ENCODE measurements at regions not wholly inside any gene's neighbourhood (a gene's known extent, or its start where the extent isn't known, plus 50 kb on each side); places are given as distances from the start of the nearest gene placed in this dataset.

- Histone ChIP-seq H3K79me2 (ENCODE audit: insufficient read depth, low read length) (no peaks in the 10 kb centered on the region), H3K9ac (ENCODE audit: low read length) (no peak overlapping the region), H3K27me3 (ENCODE audit: low read length) (no peaks in the 10 kb centered on the region), H3F3A (ENCODE audit: insufficient read depth) (no peaks in the 10 kb centered on the region), H3K9me3 (ENCODE audit: insufficient read depth, low read length) (no peaks in the 10 kb centered on the region), H4K20me1 (ENCODE audit: low read depth, low read length) (no peaks in the 10 kb centered on the region), H3K36me3 (ENCODE audit: low read length) (no peaks in the 10 kb centered on the region), H3K9me2 (replicated peaks; ENCODE audit: insufficient read depth, low read length) (no peaks in the 10 kb centered on the region), H3K4me3 (ENCODE audit: insufficient read depth, low read length, poor library complexity, severe bottlenecking) (no peak overlapping the region), H3K4me2 (ENCODE audit: low read depth, low read length, poor library complexity, severe bottlenecking) (no peak overlapping the region), H3K27ac (ENCODE audit: low read depth, low read length) (no peak overlapping the region), H2AFZ (ENCODE audit: low read depth, low read length, severe bottlenecking) (no peak overlapping the region)
- TF ChIP-seq CTCF (IDR thresholded peaks at IDR 0.05; ENCODE audit: insufficient read depth, low read length, poor library complexity, severe bottlenecking): no peak
- TF ChIP-seq EZH2phosphoT487 (conservative IDR thresholded peaks at IDR 0.05; ENCODE audit: low read length): no peak
These were observed 473.7 kb downstream of the GBA3 start for GRCh38 chr4:23166407-23166806.

- H3K9me2 ChIP-seq (replicated peaks; ENCODE audit: insufficient read depth, low read length): no peaks in the 10 kb centered on the region
- no peaks in the 10 kb centered on the region for H4K20me1 ChIP-seq (ENCODE audit: low read depth, low read length)
- H3K4me3 ChIP-seq (ENCODE audit: insufficient read depth, low read length, poor library complexity, severe bottlenecking): no peak overlapping the region
- H3K27me3 ChIP-seq (ENCODE audit: low read length): no peaks in the 10 kb centered on the region
- no peak overlapping the region for H3K4me2 ChIP-seq (ENCODE audit: low read depth, low read length, poor library complexity, severe bottlenecking)
- H3F3A ChIP-seq (ENCODE audit: insufficient read depth): no peaks in the 10 kb centered on the region
- no peak overlapping the region for H3K27ac ChIP-seq (ENCODE audit: low read depth, low read length)
- H2AFZ ChIP-seq (ENCODE audit: low read depth, low read length, severe bottlenecking): no peak overlapping the region
- H3K9me3 ChIP-seq (ENCODE audit: insufficient read depth, low read length): no peaks in the 10 kb centered on the region
- H3K79me2 ChIP-seq (ENCODE audit: insufficient read depth, low read length): no peaks in the 10 kb centered on the region
- TF ChIP-seq EZH2phosphoT487 (conservative IDR thresholded peaks at IDR 0.05; ENCODE audit: low read length) (no peak), CTCF (IDR thresholded peaks at IDR 0.05; ENCODE audit: insufficient read depth, low read length, poor library complexity, severe bottlenecking) (no peak)
- no peak overlapping the region for H3K9ac ChIP-seq (ENCODE audit: low read length)
- no peaks in the 10 kb centered on the region for H3K36me3 ChIP-seq (ENCODE audit: low read length)
These were observed 472.9 kb downstream of the GBA3 start for GRCh38 chr4:23165669-23166068.

DNA sequence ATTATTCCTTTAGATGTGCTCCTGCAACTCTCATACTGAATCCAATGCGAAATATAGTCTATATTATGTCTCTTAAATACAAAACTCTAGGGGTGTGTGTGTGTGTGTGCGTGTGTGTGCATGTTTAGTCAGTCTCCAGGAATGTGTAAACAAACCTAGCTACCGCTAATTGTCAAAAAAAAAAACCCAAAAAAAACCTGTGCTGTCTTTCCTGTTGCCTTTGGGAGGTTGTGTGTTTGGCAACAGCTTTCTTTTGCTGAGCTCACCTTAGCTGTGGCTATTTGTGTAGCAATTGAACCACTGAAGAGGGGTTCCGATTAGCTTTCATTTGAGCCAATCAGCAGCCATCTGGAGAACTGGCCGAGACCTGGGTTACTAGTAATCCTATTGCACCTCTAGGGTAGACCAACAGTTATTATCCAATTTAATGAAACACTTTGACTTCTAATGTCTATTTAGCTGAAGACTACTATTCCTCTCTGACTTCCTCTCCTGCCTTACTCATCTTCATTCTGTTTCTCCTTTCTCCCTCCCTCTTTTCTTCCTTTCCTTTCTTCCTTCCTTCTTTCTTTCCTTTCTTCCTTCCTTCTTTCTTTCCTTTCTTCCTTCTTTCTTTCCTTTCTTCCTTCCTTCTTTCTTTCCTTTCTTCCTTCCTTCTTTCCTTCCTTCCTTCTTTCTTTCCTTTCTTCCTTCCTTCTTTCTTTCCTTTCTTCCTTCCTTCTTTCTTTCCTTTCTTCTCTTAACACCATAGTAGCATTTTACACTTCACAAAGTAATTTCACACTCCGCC lies 471.1 kb downstream of the GBA3 start:
- H3K79me2 ChIP-seq (ENCODE audit: insufficient read depth, low read length): no peaks in the 10 kb centered on the region
- no peak overlapping the region for H3K4me3 ChIP-seq (ENCODE audit: insufficient read depth, low read length, poor library complexity, severe bottlenecking)
- H3K9ac ChIP-seq (ENCODE audit: low read length): no peak overlapping the region
- no peaks in the 10 kb centered on the region for H3K36me3 ChIP-seq (ENCODE audit: low read length)
- no peak overlapping the region for H3K27ac ChIP-seq (ENCODE audit: low read depth, low read length)
- no peaks in the 10 kb centered on the region for H3F3A ChIP-seq (ENCODE audit: insufficient read depth)
- TF ChIP-seq CTCF (IDR thresholded peaks at IDR 0.05; ENCODE audit: insufficient read depth, low read length, poor library complexity, severe bottlenecking): no peak
- no peak for TF ChIP-seq EZH2phosphoT487 (conservative IDR thresholded peaks at IDR 0.05; ENCODE audit: low read length)
- H3K9me2 ChIP-seq (replicated peaks; ENCODE audit: insufficient read depth, low read length): no peaks in the 10 kb centered on the region
- no peaks in the 10 kb centered on the region for H4K20me1 ChIP-seq (ENCODE audit: low read depth, low read length)
- no peak overlapping the region for H3K4me2 ChIP-seq (ENCODE audit: low read depth, low read length, poor library complexity, severe bottlenecking)
- no peaks in the 10 kb centered on the region for H3K27me3 ChIP-seq (ENCODE audit: low read length)
- no peaks in the 10 kb centered on the region for H3K9me3 ChIP-seq (ENCODE audit: insufficient read depth, low read length)
- no peak overlapping the region for H2AFZ ChIP-seq (ENCODE audit: low read depth, low read length, severe bottlenecking)

Measured in SU-DHL-6 (cell line).